ENCODE measurements at regions not wholly inside any gene's neighbourhood (a gene's known extent, or its start where the extent isn't known, plus 50 kb on each side); places are given as distances from the start of the nearest gene placed in this dataset.

DNA sequence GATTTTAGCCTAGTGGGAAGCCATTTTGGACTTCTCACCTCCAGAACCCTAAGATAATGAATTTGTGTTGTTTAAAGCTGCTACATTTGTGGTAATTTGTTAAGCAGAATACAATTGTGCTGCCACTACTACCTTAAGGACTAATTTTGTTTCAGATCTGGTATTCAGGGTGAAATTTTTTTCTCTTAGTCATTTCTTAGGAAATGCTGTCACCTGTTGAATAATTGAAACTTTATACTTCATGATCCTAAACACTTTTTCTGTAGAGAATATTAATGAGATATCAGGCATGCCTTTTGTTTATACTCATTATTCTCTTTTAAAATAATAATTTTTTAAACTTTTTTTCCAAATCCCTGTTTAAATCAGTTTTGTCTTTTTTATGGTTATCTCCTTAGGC lies 246.8 kb downstream of the TGFB2 start:
- Mint-ChIP-seq H3K36me3 (no peaks in the 10 kb centered on the region), H3K27me3 (peaks cover 0 to 1% of the 10 kb centered on the region in 2 donors), H3K9me3 (peaks cover 0 to 4% (median 0%) of the 10 kb centered on the region in 5 donors), H3K4me1 (no peaks in the 10 kb centered on the region), H3K4me3 (no peak overlapping the region), H3K27ac (no peak overlapping the region)
- Histone ChIP-seq H3K4me3 (ENCODE audit: low read length) (no peak overlapping the region), H3K4me1 (ENCODE audit: insufficient read depth, low read length) (no peaks in the 10 kb centered on the region), H3K36me3 (ENCODE audit: insufficient read depth, low read length) (no peaks in the 10 kb centered on the region), H3K27me3 (ENCODE audit: insufficient read depth, low read length, poor library complexity, severe bottlenecking) (no peaks in the 10 kb centered on the region), H3K27ac (ENCODE audit: low read depth, low read length) (no peak overlapping the region), H3K9me3 (ENCODE audit: low read length) (no peaks in the 10 kb centered on the region)
- POLR2A ChIA-PET, result no interaction called here
- no peak for DNase-seq
- CTCF ChIA-PET, result no interaction called here

DNA sequence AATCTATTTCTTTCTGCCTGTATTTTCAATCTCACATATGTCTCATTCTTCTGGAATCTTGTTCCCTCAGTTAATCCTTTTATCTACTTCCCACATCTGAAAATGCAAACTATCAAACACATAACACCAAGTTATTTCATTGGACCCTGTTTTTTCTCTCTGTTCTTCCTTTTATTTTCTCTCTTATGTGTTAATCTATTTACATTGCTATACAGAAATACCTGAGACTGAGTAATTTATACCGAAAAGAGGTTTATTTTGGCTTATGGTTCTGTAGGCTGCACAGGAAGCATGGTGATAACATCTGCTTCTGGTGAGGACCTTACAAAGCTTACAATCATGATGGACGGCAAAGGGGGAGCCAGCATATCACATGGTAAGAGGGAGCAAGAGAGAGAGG lies 247.6 kb downstream of the TGFB2 start:
- no peaks in the 10 kb centered on the region for H3K4me1 ChIP-seq (ENCODE audit: insufficient read depth, low read length)
- Mint-ChIP-seq H3K36me3 (no peaks in the 10 kb centered on the region), H3K27ac (no peak overlapping the region), H3K9me3 (peaks cover 0 to 4% (median 0%) of the 10 kb centered on the region in 5 donors), H3K4me3 (no peak overlapping the region), H3K27me3 (peaks cover 0 to 1% of the 10 kb centered on the region in 2 donors), H3K4me1 (no peaks in the 10 kb centered on the region)
- no peak for DNase-seq
- H3K27me3 ChIP-seq (ENCODE audit: insufficient read depth, low read length, poor library complexity, severe bottlenecking), result no peaks in the 10 kb centered on the region
- no peaks in the 10 kb centered on the region for H3K9me3 ChIP-seq (ENCODE audit: low read length)
- H3K27ac ChIP-seq (ENCODE audit: low read depth, low read length), result no peak overlapping the region
- H3K4me3 ChIP-seq (ENCODE audit: low read length), result no peak overlapping the region
- ChIA-PET POLR2A (no interaction called here), CTCF (no interaction called here)
- H3K36me3 ChIP-seq (ENCODE audit: insufficient read depth, low read length), result no peaks in the 10 kb centered on the region

DNA sequence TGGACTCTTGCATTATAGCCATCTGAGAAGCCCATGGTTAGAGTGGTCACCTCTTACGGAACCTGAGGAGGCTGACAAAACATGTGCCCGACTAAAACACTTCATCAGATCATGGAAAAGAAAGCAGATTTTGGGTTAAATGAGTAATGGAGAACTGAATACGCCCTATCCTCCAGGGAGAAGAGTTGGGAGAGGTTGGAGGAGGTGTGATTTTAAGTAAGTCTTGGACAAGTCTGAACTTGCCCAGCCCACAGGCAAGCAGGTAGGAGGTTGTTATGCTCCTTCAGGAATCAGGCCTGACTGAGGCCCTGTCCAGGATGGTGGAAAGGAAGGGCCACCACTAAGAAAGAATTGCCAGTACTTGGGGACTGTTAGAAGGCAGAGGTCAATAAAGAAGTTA lies 255.8 kb downstream of the TGFB2 start:
- H3K27me3 Mint-ChIP-seq, result no peaks in the 10 kb centered on the region
- Histone ChIP-seq H3K4me1 (ENCODE audit: insufficient read depth, low read length) (no peaks in the 10 kb centered on the region), H3K9me3 (ENCODE audit: low read length) (no peaks in the 10 kb centered on the region), H3K27ac (ENCODE audit: low read depth, low read length) (no peak overlapping the region), H3K4me3 (ENCODE audit: low read length) (no peak overlapping the region), H3K36me3 (ENCODE audit: insufficient read depth, low read length) (no peaks in the 10 kb centered on the region), H3K27me3 (ENCODE audit: insufficient read depth, low read length, poor library complexity, severe bottlenecking) (no peaks in the 10 kb centered on the region)
- H3K36me3 Mint-ChIP-seq, result no peaks in the 10 kb centered on the region
- DNase-seq, result no peak
- POLR2A ChIA-PET, result no interaction called here
- H3K4me1 Mint-ChIP-seq, result no peaks in the 10 kb centered on the region
- CTCF ChIA-PET, result no interaction called here
- H3K9me3 Mint-ChIP-seq, result peaks cover 0 to 4% (median 0%) of the 10 kb centered on the region in 5 donors
- H3K27ac Mint-ChIP-seq, result no peak overlapping the region
- no peak overlapping the region for H3K4me3 Mint-ChIP-seq

DNA sequence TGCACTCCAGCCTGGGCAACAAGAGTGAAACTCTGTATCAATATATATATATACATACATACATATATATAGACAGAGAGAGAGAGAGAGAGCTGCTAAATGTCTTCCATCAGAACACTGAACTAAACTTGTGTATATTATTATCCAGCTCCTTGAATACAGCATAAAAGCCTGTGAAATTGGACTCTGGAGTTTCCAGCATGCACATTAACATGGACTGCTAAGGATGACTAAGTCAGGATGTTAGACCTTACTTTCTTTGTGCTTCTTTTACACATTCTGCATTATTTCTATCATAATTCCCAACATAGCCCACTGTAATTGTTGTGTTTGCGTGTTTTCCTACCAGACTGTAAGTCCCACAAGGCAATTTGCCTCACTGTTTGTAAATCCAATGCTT lies 259.1 kb downstream of the TGFB2 start:
- ChIA-PET CTCF (no interaction called here), POLR2A (no interaction called here)
- no peak overlapping the region for H3K27ac Mint-ChIP-seq
- H3K27me3 ChIP-seq (ENCODE audit: insufficient read depth, low read length, poor library complexity, severe bottlenecking), result no peaks in the 10 kb centered on the region
- peaks cover 0 to 14% (median 0%) of the 10 kb centered on the region in 5 donors for H3K9me3 Mint-ChIP-seq
- no peaks in the 10 kb centered on the region for H3K4me1 ChIP-seq (ENCODE audit: insufficient read depth, low read length)
- no peak overlapping the region for H3K4me3 ChIP-seq (ENCODE audit: low read length)
- H3K9me3 ChIP-seq (ENCODE audit: low read length), result no peaks in the 10 kb centered on the region
- no peaks in the 10 kb centered on the region for H3K4me1 Mint-ChIP-seq
- H3K4me3 Mint-ChIP-seq, result no peak overlapping the region
- no peak for DNase-seq
- H3K27ac ChIP-seq (ENCODE audit: low read depth, low read length), result no peak overlapping the region
- H3K36me3 Mint-ChIP-seq, result no peaks in the 10 kb centered on the region
- H3K36me3 ChIP-seq (ENCODE audit: insufficient read depth, low read length), result no peaks in the 10 kb centered on the region
- peaks cover 0 to 1% of the 10 kb centered on the region in 2 donors for H3K27me3 Mint-ChIP-seq

DNA sequence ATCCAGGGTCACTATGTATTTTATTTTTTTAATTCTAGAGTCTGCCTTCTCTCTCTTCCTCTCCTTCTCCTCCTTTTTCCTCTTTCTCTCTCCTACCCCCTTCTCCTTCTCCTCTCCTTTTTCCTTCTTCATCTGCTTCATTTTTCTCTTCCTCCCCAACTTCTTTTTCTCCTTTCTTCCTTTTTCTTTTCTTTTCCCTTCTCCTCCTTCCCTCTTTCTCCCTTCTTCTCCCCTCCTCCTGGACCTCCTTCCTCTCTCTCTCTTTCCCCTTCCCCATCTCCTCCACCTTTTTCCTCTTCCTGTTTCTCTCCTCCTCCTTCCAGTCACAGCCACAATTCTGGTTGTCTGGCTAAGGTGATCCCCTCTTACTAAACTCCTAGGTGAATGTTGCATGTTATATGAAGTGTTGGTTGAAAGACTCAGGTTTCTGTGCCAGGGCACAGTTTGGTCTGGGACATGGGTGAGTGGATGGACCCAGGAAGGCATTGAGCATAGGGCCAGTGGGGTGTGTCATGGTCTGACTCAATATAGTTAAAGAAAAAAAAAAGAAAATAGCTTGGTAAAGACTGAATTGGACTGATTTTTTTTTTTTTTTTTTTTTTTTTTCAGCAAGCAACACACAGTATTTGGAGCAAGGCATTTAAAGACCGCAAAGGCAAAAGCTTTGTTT lies 266.9 kb downstream of the TGFB2 start:
- peaks cover 0 to 3% of the 10 kb centered on the region in 2 donors for H3K27me3 Mint-ChIP-seq
- H3K4me1 Mint-ChIP-seq, result no peaks in the 10 kb centered on the region
- H3K27ac Mint-ChIP-seq, result no peak overlapping the region
- no peaks in the 10 kb centered on the region for H3K36me3 Mint-ChIP-seq
- H3K4me3 Mint-ChIP-seq, result no peak overlapping the region
- Histone ChIP-seq H3K4me1 (ENCODE audit: insufficient read depth, low read length) (no peaks in the 10 kb centered on the region), H3K9me3 (ENCODE audit: low read length) (no peaks in the 10 kb centered on the region), H3K36me3 (ENCODE audit: insufficient read depth, low read length) (no peaks in the 10 kb centered on the region), H3K27ac (ENCODE audit: low read depth, low read length) (no peak overlapping the region), H3K4me3 (ENCODE audit: low read length) (no peak overlapping the region), H3K27me3 (ENCODE audit: insufficient read depth, low read length, poor library complexity, severe bottlenecking) (no peaks in the 10 kb centered on the region)
- POLR2A ChIA-PET, result no interaction called here
- H3K9me3 Mint-ChIP-seq, result peaks cover 0 to 9% (median 0%) of the 10 kb centered on the region in 5 donors
- DNase-seq, result no peak
- CTCF ChIA-PET, result no interaction called here

DNA sequence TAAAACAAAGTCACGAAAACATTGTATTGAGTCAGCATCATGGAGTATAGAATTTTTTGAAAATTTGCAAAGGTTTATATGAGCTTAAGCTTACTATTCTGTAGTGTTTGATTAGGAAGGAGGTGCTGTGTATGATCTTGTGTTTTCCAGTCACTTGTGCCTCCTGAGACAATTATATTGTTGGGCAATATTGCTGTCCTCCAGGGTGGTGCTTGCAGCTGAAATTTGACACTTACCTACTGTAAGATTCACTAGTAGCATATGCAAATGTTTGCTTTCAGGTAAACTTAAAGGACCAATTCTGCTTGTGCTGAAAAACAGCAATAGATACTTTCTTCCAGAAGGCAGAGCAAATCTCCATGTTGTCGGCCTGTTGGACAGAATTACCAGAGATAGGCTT lies 268.0 kb downstream of the TGFB2 start:
- Mint-ChIP-seq H3K4me1 (no peaks in the 10 kb centered on the region), H3K27me3 (peaks cover 0 to 3% of the 10 kb centered on the region in 2 donors), H3K36me3 (no peaks in the 10 kb centered on the region), H3K9me3 (peaks cover 0 to 5% (median 0%) of the 10 kb centered on the region in 5 donors), H3K27ac (no peak overlapping the region), H3K4me3 (no peak overlapping the region)
- Histone ChIP-seq H3K36me3 (ENCODE audit: insufficient read depth, low read length) (no peaks in the 10 kb centered on the region), H3K27ac (ENCODE audit: low read depth, low read length) (no peak overlapping the region), H3K4me3 (ENCODE audit: low read length) (no peak overlapping the region), H3K9me3 (ENCODE audit: low read length) (no peaks in the 10 kb centered on the region), H3K4me1 (ENCODE audit: insufficient read depth, low read length) (no peaks in the 10 kb centered on the region), H3K27me3 (ENCODE audit: insufficient read depth, low read length, poor library complexity, severe bottlenecking) (no peaks in the 10 kb centered on the region)
- ChIA-PET POLR2A (no interaction called here), CTCF (no interaction called here)
- no peak for DNase-seq

DNA sequence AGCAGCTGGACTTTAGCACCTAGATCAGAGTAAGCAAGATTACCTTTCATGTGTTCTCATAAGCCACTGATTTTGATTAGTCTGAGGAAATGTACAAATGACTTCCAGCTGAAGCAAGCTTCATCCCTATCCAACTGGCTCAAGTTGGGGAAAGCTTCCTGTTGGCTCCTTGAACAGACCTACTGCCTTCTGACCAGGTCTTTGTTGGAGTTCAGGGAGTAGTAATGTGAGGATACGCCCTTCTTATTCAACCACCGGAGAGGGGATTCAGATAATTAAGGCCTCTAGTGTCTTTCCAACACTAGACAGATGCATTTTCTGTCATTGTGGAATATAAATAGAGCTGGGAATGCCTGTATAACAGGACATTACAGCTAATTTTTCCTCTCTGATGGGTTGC lies 268.9 kb downstream of the TGFB2 start:
- Mint-ChIP-seq H3K27ac (no peak overlapping the region), H3K4me3 (no peak overlapping the region), H3K27me3 (peaks cover 0 to 2% of the 10 kb centered on the region in 2 donors), H3K36me3 (no peaks in the 10 kb centered on the region), H3K9me3 (peaks cover 0 to 4% (median 0%) of the 10 kb centered on the region in 5 donors), H3K4me1 (no peaks in the 10 kb centered on the region)
- no peak for DNase-seq
- Histone ChIP-seq H3K9me3 (ENCODE audit: low read length) (no peaks in the 10 kb centered on the region), H3K27me3 (ENCODE audit: insufficient read depth, low read length, poor library complexity, severe bottlenecking) (no peaks in the 10 kb centered on the region), H3K4me3 (ENCODE audit: low read length) (no peak overlapping the region), H3K36me3 (ENCODE audit: insufficient read depth, low read length) (no peaks in the 10 kb centered on the region), H3K27ac (ENCODE audit: low read depth, low read length) (no peak overlapping the region), H3K4me1 (ENCODE audit: insufficient read depth, low read length) (no peaks in the 10 kb centered on the region)
- CTCF ChIA-PET, result interaction anchor here (0.8 kb wide), 1 partner anchor 12 kb away, joined by 3 read pairs; no protein-coding TSS in a partner anchor
- POLR2A ChIA-PET, result no interaction called here

DNA sequence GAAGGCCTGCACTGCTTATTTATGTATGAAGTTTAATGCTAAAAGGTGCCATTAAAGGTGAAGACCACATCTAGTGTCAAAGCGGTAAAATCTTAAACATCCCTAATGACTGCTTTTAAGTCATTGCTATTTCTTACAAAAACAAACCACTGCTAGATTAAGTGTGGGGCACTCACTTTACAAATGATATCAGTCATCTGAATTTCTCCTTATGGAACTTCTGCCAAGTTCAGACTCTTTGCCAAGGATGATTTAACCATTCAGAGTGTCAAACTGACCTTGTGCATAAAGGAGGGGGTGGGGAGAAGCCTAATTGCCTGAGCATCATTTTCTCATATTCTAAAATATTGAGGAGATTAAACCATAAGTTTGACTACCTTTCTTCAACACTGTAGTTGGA lies 271.5 kb downstream of the TGFB2 start:
- H3K27me3 ChIP-seq (ENCODE audit: insufficient read depth, low read length, poor library complexity, severe bottlenecking), result no peaks in the 10 kb centered on the region
- Mint-ChIP-seq H3K9me3 (peaks cover 0 to 6% (median 0%) of the 10 kb centered on the region in 5 donors), H3K4me3 (no peak overlapping the region), H3K36me3 (no peaks in the 10 kb centered on the region), H3K27ac (no peak overlapping the region), H3K4me1 (no peaks in the 10 kb centered on the region), H3K27me3 (no peaks in the 10 kb centered on the region)
- no peaks in the 10 kb centered on the region for H3K4me1 ChIP-seq (ENCODE audit: insufficient read depth, low read length)
- H3K4me3 ChIP-seq (ENCODE audit: low read length), result no peak overlapping the region
- POLR2A ChIA-PET, result no interaction called here
- no peak overlapping the region for H3K27ac ChIP-seq (ENCODE audit: low read depth, low read length)
- no peaks in the 10 kb centered on the region for H3K9me3 ChIP-seq (ENCODE audit: low read length)
- no peak for DNase-seq
- CTCF ChIA-PET, result no interaction called here
- H3K36me3 ChIP-seq (ENCODE audit: insufficient read depth, low read length), result no peaks in the 10 kb centered on the region

DNA sequence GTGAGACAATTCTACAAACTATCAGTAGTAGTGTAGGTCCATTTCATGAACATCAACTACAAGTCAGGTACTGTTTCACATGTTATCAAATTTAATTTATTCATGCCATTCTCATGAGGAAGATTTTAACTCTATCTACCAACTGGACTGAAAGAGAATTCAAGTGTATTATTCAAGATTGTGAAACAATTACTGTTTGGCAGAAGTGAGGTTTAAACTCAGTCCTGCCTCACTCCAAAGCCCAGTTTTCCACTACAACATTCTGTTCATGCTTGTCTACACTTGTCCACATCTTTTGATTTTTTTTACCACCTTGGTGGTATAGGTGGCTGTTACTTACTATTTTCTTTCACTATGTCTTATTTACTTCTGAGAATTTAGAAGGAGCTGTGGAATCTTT lies 272.9 kb downstream of the TGFB2 start:
- Histone ChIP-seq H3K27me3 (ENCODE audit: insufficient read depth, low read length, poor library complexity, severe bottlenecking) (no peaks in the 10 kb centered on the region), H3K9me3 (ENCODE audit: low read length) (no peaks in the 10 kb centered on the region), H3K4me3 (ENCODE audit: low read length) (no peak overlapping the region), H3K27ac (ENCODE audit: low read depth, low read length) (no peak overlapping the region), H3K4me1 (ENCODE audit: insufficient read depth, low read length) (no peaks in the 10 kb centered on the region), H3K36me3 (ENCODE audit: insufficient read depth, low read length) (no peaks in the 10 kb centered on the region)
- Mint-ChIP-seq H3K27ac (no peak overlapping the region), H3K4me1 (no peaks in the 10 kb centered on the region), H3K27me3 (no peaks in the 10 kb centered on the region), H3K36me3 (no peaks in the 10 kb centered on the region), H3K9me3 (peaks cover 0 to 6% (median 0%) of the 10 kb centered on the region in 5 donors), H3K4me3 (no peak overlapping the region)
- no peak for DNase-seq
- ChIA-PET CTCF (no interaction called here), POLR2A (no interaction called here)
